Sciatic nerve (tissue), 2 donors: ENCODE measurements at regions not wholly inside any gene's neighbourhood (a gene's known extent, or its start where the extent isn't known, plus 50 kb on each side); places are given as distances from the start of the nearest gene placed in this dataset. TPM values are rescaled to one million over a fixed set of nuclear protein-coding genes. Genes with fewer than 3 reads are reported as not detected.
"Not testable (repeated sequence)": the region's sequence is repeated elsewhere in the genome, so short reads cannot be mapped to it uniquely, and the experiment has no call there.

Experiments
- ATAC-seq: fragments of 200-7000 bp; cut with Tn5 transposase; one replicate; pipeline ENCODE4 v1.9.1; 2020; ENCODE audit warnings: mild to moderate bottlenecking, moderate library complexity
- DNase-seq: peaks from one replicate; pipeline ENCODE4 v3.0.0-alpha.2; 2020; ENCODE audit warnings: low spot score
- intact Hi-C: fragments of 100-400 bp; cut with DNase I; formaldehyde crosslinking; loops from one replicate; pipeline ENCODE4 v1.14.2; 2022
- microRNA-seq: library from miRNA; unstranded; fragments of <30 nt; microRNA quantifications from one replicate; pipeline ENCODE4 v1.2.0, GENCODE V29; 2020
- donor health status: DM: no; HTN: no; CAD: no.
- donor health status: DM: no; HTN: no; CAD: no.

- DNase-seq (no peak), ATAC-seq (peak; percentile 38)
- intact Hi-C loops = no loop called here
These were observed 90.3 kb upstream of the ZNF462 start for GRCh38 chr9:106772523-106773290.

DNA sequence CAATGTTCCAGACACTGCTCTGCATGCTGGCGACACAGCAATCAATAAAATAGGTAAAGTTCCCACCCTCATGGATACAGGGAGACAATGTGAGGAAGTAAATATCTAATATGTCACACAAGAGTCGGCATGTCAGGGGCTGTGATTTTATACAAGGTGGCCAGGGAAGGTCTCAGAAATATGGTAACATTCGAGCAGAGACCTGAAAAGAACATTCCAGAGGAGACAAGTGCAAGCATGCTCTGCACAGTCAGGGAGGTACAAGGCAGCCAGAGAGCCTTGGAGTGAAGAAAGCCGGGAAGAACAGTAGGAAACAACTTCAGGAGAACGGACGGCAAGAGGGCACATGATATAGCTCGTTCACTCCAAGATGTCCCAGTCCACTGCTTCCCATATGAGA is 89.2 kb upstream of the ZNF462 start:
- ATAC-seq (no peak), DNase-seq (no peak)
- intact Hi-C loops = no loop called here

DNA sequence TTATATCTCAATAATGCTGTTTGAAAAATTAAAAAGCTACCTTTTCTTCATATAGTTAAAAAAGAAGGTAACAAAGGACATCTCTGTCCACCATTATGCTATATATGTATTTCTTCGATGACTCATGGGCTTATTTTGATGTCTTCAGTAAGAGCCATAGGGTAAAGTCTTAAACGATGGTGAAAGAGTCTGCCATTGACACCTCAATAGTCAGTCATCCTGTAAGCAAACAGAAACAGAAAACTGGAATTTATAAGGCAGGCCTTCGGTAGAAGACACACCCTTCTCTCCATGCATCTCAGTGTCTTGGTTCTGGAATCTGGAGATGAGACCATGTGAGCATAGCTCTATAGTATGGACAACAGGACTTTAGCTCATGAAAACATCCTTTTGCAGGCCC is 87.0 kb upstream of the ZNF462 start:
- ATAC-seq (no peak), DNase-seq (no peak)
- intact Hi-C loops = no loop called here

DNA sequence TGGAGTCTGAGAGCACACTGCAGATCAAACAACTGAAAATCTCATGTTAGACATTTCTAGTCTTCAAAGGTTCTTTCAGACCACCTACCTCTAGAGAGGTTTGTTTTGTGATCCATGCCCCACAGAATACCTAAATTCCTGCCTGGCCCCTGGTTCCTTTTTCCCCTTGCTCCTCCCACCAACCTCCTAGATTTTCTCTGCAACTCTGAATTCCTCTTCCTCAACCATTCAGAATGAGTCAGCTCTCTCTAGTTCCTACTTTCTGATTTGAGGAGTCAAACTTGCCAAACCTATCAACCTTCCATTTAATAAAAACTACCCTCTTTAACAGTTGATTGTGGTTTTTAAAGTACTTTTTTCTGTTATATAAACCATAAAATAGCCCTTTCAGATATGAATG is 83.2 kb upstream of the ZNF462 start:
- intact Hi-C loops = no loop called here
- ATAC-seq (no peak), DNase-seq (no peak)

DNA sequence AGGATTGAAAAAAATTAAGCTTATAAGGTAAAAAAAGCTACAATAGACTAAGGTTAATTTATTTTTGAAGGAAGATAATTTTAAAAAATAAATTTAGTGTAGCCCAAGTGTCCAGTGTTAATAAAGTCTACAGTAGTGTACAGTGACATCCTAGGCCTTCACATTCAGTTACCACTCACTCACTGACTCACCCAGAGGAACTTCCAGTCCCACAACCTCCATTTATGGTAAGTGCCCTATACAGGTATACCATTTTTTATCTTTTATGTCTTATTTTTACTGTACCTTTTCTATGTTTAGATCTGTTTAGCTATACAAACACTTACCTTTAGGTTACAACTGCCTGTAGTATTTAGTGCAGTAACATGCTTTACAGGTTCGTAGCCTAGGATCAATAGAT is 79.8 kb upstream of the ZNF462 start:
- intact Hi-C loops = no loop called here
- no peak for ATAC-seq
- no peak for DNase-seq

- no peak for DNase-seq
- no peak for ATAC-seq
- intact Hi-C loops = no loop called here
These were observed 78.9 kb upstream of the ZNF462 start for GRCh38 chr9:106784076-106784475.

GRCh38 chr9:106785200-106785599 is 77.8 kb upstream of the ZNF462 start:
- ATAC-seq (no peak), DNase-seq (no peak)
- intact Hi-C loops = no loop called here

GRCh38 chr9:106788021-106788420 is 74.9 kb upstream of the ZNF462 start:
- intact Hi-C loops, ATAC-seq: not testable (repeated sequence)

DNA sequence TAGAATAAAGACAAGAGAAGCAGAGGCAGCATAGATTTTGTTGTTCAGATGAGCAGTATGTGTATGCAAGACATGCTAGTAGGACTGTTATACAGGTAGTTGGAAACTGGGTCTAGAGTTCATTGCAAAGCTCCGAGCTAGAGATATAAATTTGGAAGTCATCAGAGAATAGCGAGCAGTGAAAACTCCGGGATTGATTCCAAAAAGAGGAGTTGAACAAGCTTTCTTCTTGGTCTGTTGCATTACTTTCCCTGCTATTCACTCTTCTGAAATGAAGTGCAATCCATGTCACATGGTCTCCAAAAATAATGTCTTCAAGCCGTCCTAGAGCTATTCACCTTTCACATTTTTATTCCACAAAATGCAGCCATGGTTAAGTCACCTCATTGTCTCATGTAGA is 67.9 kb upstream of the ZNF462 start:
- intact Hi-C loops = no loop called here
- DNase-seq (no peak), ATAC-seq (no peak)

More at GRCh38 chr9:106788021-106788420, 74.9 kb upstream of the ZNF462 start:
- not testable (repeated sequence) for DNase-seq

GRCh38 chr9:106796771-106797170 is 66.2 kb upstream of the ZNF462 start:
- DNase-seq = no peak
- ATAC-seq = no peak
- intact Hi-C loops = no loop called here

- DNase-seq = no peak
- intact Hi-C loops = no loop called here
- no peak for ATAC-seq
These were observed 65.7 kb upstream of the ZNF462 start for GRCh38 chr9:106797299-106797698.

- DNase-seq (no peak), ATAC-seq (peak; percentile 62)
These were observed 64.8 kb upstream of the ZNF462 start for GRCh38 chr9:106798016-106798799.

DNA sequence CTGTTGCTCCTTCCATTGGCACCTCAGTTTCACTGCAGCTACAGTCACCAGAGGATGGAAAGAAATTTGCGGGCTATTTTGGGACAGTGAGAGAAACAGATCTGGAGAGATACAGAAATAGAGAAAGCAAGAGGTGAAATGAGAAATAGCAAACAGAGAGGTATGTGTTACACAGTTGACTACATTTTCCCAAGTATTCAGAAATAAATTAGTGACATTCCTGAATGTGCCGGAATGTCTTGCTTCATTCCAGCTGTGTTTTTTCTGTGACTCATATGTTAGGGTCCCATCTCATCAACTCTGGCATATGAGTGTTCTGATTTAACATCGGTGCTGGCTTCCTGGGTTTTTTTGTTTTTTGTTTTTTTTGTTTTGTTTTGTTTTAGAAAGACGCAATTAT is 63.8 kb upstream of the ZNF462 start:
- peak; percentile 88 for ATAC-seq
- no peak for DNase-seq
- intact Hi-C loops = no loop called here

More at GRCh38 chr9:106798016-106798799, 64.8 kb upstream of the ZNF462 start:
- intact Hi-C loops = no loop called here

- ATAC-seq (peak; percentile 28), DNase-seq (no peak)
- intact Hi-C loops = no loop called here
These were observed 62.2 kb upstream of the ZNF462 start for GRCh38 chr9:106800701-106801270.

GRCh38 chr9:106801816-106802215 is 61.1 kb upstream of the ZNF462 start:
- DNase-seq = no peak
- intact Hi-C loops = no loop called here
- no peak for ATAC-seq

Small RNA genes in the stretch of these regions (microRNA-seq; reads per million reads assigned to microRNA genes)
- not detected for gene MIR8081
